IPS DF 4.7 (cell line): ENCODE measurements at regions not wholly inside any gene's neighbourhood (a gene's known extent, or its start where the extent isn't known, plus 50 kb on each side); places are given as distances from the start of the nearest gene placed in this dataset.
"Not testable (repeated sequence)": the region's sequence is repeated elsewhere in the genome, so short reads cannot be mapped to it uniquely, and the experiment has no call there.

ENCODE experiments used
- DNase-seq: peaks from one replicate; pipeline ENCODE4 v3.0.0-alpha.2; 2013; ENCODE audit warnings: low spot score; ENCODE audit errors: extremely low read depth

DNA sequence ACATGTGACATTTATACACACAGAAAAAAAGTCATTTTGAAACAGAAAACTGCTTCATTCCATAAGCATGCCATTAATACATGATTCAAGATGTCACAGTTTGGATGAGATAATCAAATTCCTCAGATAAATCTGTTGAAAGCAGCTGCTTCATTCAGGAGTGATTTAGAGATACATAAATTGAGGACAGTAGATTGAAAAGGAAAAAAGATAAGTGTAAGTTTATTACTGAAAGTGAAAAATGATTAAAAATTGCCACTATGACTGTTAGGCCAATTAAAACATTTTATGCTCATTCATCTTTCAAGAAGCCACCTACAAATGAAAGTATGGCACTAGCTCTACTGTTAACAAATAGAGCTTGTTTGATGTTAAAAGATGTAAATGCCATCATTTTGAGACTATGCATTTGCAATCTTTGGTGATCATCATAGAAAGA lies 136.9 kb upstream of the CDK6 start:
- no peak for DNase-seq

DNA sequence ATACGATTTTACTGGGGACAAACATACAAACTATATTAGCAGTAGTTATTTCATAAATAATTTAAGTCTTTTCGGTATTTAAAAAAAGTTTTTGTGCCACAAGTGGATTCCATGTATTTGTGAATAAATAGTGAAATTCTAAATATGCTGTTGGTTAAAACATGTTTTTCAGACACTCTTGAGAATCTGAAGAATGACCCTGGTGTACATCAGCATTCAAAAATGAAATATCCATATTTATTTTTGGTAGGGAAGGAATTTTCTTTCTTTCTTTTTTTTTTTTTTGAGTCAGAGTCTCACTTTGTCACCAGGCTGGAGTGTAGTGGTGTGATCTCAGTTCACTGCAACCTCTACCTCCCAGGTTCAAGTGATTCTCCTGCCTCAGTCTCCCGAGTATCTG lies 136.1 kb upstream of the CDK6 start:
- no peak for DNase-seq

DNA sequence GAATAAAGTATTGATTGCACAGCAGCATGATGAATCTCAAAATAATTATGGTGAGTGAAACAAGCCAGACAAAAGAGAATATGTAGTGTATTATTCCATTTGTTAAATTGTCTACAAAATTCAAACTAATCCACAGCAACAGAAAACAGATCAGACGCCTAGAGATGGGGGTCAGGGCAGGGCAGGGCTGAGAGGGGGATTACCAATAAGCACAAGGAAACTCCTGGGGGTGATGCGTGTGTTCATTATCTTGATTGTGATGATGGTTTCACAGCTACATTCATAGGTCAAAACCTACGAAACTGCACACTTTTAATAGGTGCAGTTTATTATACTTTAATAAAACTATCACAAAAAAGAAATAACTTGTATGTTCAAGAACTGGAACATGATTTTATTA lies 132.7 kb upstream of the CDK6 start:
- no peak for DNase-seq

DNA sequence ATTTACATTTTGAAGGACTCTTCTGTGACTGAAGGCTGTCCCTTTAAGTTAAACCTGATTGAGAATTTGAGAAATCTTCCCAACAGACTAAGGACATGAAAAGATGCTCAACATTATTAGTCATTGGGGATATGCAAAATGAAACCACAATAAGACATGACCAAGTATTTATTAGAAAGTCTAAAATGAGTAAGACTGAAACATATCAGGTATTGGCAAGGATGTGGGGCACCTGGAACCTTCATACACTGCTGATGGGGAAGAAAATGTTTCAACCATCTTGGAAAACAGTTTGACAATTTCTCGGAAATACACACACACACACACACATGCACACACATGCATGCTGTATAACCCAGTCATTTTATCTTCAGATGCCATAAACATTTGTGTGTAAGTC lies 132.1 kb upstream of the CDK6 start:
- DNase-seq = no peak

DNA sequence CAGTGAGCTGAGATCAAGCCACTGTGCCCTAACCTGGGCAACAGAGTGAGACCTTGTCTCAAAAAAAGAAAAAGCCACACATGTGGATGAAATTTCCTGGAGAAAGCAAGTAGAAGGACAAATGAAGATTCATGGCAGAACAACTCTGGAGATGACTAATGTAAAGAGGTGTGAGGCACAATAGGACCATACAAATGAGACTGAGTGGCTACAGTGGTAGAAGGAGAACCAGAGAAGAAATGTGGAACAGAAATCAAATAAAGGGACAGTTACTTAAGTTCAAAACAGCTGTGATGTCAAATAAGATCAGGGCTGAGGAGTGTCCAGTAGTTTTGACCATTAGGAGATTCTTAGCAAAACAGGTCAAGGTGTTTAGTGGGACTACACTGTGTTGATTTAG lies 130.9 kb upstream of the CDK6 start:
- no peak for DNase-seq

DNA sequence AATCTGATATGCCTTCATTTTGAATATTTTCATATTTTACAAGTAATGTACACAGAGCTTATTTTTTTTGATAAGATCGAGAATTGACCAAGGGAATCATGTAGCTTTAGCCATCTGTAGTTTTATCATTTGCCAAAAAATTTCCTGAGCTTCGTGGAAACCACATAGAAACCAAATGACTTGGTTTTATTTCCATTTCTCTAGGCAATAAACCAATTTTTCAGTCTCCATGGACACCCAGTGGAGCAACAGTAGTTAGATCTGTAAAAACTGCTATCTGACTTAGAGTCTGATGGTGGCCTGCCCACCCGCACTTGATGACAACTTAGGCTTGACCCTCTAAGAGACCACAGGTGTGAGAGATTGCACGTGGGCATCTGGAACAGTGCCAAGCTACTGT lies 127.8 kb upstream of the CDK6 start:
- DNase-seq = no peak

GRCh38 chr7:92963566-92963965 lies 127.2 kb upstream of the CDK6 start:
- DNase-seq = no peak

DNA sequence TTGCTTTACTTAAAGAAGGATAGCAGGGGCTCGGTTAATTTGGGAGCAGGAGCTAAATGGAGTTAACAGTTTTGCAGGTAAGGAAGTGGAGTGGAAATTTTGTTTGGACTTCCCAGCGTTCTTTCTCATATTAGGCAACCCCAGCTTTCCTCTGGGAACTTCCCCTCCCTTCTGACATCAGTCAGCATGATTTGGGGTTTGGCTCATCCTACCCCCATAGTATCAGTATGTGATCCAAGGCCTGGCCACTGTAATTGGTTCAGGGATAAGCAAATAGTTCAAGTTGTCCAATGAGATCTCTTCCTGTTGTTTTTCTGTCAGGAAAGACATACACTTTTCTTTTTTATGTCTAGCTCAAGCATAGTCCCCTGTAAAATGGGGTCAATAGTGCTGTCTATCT lies 125.6 kb upstream of the CDK6 start:
- no peak for DNase-seq

DNA sequence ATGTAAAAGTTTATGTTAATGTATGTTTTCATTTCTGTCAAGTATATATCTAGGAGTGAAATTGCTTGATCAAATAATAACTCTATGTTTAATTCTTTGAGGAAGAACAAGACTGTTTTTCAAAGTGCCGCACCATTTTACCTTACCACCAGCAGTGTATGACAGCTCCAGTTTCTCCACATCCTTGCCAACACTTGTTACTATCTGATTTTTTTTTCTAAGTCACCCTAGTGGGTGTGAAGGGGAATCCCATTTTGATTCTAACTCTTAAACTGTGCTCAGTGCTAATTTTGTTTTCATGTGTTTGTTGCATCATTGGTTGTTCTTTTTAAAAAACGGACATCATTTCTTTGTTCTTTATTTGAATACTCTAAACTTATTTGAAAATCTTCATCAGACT lies 120.2 kb upstream of the CDK6 start:
- DNase-seq = no peak

DNA sequence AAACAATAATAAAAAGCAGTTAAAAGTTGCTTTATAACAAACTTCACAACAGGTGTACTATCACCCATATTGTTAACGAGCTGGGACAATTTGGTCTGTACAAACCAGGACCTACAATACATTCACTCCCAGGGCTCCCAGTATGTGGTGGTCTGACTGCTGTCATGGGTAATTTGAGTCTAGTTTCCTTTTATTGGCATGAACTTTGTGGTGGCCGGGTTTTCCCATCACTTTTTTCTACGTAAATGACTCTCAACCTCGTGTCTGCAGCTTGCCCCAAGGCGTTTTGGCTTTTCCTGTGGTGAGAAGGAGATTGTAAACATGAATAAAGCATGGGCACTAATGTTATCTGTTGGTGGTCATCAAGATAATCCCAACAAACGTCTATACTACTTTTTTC lies 118.7 kb upstream of the CDK6 start:
- no peak for DNase-seq

DNA sequence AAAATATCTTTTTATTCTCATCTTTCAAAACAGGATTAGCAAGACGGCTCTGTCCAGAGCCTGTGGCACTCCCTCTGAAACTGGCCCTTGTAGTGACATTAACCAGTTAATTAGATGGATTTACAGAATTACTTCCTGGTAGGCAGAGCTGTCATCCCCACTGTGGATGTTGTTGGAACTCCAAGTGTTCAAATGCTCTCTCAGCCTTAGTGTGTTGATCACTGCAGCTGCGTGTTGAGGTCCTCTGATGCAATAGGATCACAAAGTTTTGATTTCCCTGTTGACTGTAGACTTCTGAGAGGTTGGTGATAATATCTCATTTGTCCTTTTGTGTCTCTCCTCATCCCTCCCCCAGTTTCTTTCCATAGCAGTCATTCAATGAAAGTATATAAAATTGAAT lies 117.3 kb upstream of the CDK6 start:
- no peak for DNase-seq

DNA sequence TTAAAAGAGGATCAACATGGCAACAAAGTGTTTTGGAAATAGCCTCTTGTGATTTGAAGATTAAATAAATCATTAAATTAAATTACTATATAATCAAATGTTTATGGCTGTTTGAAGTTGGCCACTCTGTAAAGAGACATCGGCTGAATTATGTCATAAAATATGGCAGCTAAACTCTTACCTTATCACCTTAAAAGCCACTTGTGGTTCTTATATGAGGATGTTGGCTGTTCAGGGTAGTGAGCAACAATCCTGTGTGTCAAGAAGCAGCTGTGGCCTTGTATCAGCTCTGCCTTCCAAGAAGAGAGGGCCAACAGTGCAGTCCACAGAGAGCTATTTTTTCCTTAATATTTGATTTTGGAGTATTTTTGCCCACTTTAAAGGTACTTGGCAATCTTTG lies 113.4 kb upstream of the CDK6 start:
- DNase-seq = no peak

- DNase-seq = no peak
Observed at GRCh38 chr7:92945840-92946239, 109.5 kb upstream of the CDK6 start.

- DNase-seq = no peak
Observed at GRCh38 chr7:92944633-92945032, 108.3 kb upstream of the CDK6 start.

GRCh38 chr7:92942706-92943105 lies 106.3 kb upstream of the CDK6 start:
- DNase-seq = not testable (repeated sequence)

- no peak for DNase-seq
Observed at GRCh38 chr7:92939666-92940360, 103.4 kb upstream of the CDK6 start.

GRCh38 chr7:92934096-92934495 lies 97.7 kb upstream of the CDK6 start:
- no peak for DNase-seq

DNA sequence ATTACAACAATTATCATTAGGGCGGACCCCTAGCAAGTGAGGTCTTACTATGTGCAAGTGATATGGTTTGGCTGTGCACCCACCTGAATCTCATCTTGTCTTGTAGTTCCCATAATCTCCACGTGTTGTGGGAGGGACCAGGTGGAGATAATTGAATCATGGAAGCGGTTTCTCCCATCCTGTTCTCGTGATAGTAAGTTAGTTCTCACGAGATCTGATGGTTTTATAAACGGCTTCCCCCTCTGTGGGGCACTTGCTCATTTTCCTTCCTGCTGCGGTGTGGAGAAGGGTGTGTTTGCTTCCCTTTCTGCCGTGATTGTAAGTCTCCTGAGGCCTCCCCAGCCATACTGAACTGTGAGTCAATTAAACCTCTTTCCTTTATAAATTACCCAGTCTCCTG lies 96.1 kb upstream of the CDK6 start:
- DNase-seq = no peak

- DNase-seq = no peak
Observed at GRCh38 chr7:92930404-92930803, 94.0 kb upstream of the CDK6 start.

GRCh38 chr7:92926697-92927044 lies 90.3 kb upstream of the CDK6 start:
- no peak for DNase-seq

DNA sequence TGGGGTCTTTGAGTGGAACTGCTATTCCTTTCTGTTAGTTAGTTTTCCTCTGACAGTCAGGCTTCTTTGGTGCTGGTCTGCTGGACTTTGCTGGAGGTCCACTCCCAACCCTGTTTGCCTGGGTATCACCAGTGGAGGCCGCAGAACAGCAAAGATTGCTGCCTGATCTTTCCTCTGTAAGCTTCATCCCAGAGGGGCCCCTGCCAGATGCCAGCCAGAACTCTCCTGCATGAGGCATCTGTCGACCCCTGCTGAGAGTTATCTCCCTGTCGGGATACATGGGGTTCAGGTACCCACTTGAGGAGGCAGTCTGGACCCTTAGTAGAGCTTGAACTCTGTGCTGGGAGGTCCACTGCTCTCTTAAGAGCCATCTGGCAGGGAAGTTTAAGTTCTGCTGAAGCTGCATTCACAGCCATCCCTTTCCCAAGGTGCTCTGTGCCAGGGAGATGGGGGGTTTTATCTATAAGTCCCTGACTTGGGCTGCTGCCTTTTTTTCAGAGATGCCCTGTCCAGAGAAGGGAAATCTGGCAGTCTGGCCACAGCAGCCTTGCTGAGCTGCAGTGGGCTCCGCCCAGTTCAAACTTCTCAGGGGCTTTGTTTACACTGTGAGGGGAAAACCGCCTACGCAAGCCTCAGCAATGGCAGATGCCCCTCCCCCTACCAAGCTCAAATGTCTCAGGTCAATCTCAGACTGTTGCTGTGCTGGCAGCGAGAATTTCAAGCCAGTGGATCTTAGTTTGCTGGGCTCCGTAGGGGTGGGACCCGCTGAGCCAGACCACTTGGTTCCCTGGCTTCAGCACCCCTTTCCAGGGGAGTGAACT lies 89.7 kb upstream of the CDK6 start:
- DNase-seq = no peak

DNA sequence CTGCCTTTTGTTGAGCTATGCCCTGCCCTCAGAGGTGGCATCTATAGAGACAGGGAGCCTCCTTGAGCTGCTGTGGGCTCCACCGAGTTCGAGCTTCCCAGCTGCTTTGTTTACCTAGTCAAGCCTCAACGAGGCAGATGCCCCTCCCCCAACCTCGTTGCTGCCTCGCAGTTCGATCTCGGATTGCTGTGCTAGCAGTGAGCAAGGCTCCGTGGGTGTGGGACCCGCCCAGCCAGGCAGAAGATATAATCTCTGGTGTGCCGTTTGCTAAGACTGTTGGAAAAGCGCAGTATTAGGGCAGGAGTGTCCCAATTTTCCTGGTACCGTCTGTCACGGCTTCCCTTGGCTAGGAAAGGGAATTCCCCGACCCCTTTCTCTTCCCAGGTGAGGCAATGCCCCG lies 88.4 kb upstream of the CDK6 start:
- no peak for DNase-seq

- DNase-seq = no peak
Observed at GRCh38 chr7:92917230-92917629, 80.9 kb upstream of the CDK6 start.
